ENCODE measurements at regions not wholly inside any gene's neighbourhood (a gene's known extent, or its start where the extent isn't known, plus 50 kb on each side); places are given as distances from the start of the nearest gene placed in this dataset.

GRCh38 chr5:125870256-125870655 is 553.0 kb upstream of the GRAMD2B start:
- ATAC-seq (no peak), DNase-seq (no peak)
- TF ChIP-seq CTCF (IDR thresholded peaks at IDR 0.05), result no peak
- H3K4me3 ChIP-seq, result no peak overlapping the region
- H3K36me3 ChIP-seq (ENCODE audit: low read depth), result no peaks in the 10 kb centered on the region
- no peaks in the 10 kb centered on the region for H3K4me1 ChIP-seq (ENCODE audit: low read depth)
- H3K9me3 ChIP-seq, result no peaks in the 10 kb centered on the region
- intact Hi-C loops (cut with DNase I, micrococcal nuclease), result no loop called here

- TF ChIP-seq CTCF (IDR thresholded peaks at IDR 0.05), result no peak
- Histone ChIP-seq H3K36me3 (ENCODE audit: low read depth) (no peaks in the 10 kb centered on the region), H3K4me3 (no peak overlapping the region), H3K4me1 (ENCODE audit: low read depth) (no peaks in the 10 kb centered on the region), H3K9me3 (no peaks in the 10 kb centered on the region)
- DNase-seq (no peak), ATAC-seq (peak; percentile 52)
- intact Hi-C loops (cut with DNase I, micrococcal nuclease), result no loop called here
These were observed 549.2 kb upstream of the GRAMD2B start for GRCh38 chr5:125874057-125874456.

GRCh38 chr5:125874717-125875116 is 548.5 kb upstream of the GRAMD2B start:
- DNase-seq, result peak in 1 of 3 donors; percentile 3
- intact Hi-C loops (cut with DNase I, micrococcal nuclease), result no loop called here
- no peak for TF ChIP-seq CTCF (IDR thresholded peaks at IDR 0.05)
- Histone ChIP-seq H3K4me3 (no peak overlapping the region), H3K4me1 (ENCODE audit: low read depth) (no peaks in the 10 kb centered on the region), H3K9me3 (no peaks in the 10 kb centered on the region), H3K36me3 (ENCODE audit: low read depth) (no peaks in the 10 kb centered on the region)
- peak; percentile 37 for ATAC-seq

- H3K36me3 ChIP-seq (ENCODE audit: low read depth), result no peaks in the 10 kb centered on the region
- H3K4me1 ChIP-seq (ENCODE audit: low read depth), result no peaks in the 10 kb centered on the region
- no peak overlapping the region for H3K4me3 ChIP-seq
- H3K9me3 ChIP-seq, result no peaks in the 10 kb centered on the region
- intact Hi-C loops (cut with DNase I, micrococcal nuclease), result no loop called here
- no peak for ATAC-seq
- TF ChIP-seq CTCF (IDR thresholded peaks at IDR 0.05), result no peak
- no peak for DNase-seq
These were observed 546.0 kb upstream of the GRAMD2B start for GRCh38 chr5:125877248-125877647.

GRCh38 chr5:125882061-125882460 is 541.1 kb upstream of the GRAMD2B start:
- H3K9me3 ChIP-seq, result no peaks in the 10 kb centered on the region
- no peak for TF ChIP-seq CTCF (IDR thresholded peaks at IDR 0.05)
- H3K36me3 ChIP-seq (ENCODE audit: low read depth), result no peaks in the 10 kb centered on the region
- ATAC-seq (no peak), DNase-seq (no peak)
- no peaks in the 10 kb centered on the region for H3K4me1 ChIP-seq (ENCODE audit: low read depth)
- no peak overlapping the region for H3K4me3 ChIP-seq
- intact Hi-C loops (cut with DNase I, micrococcal nuclease), result no loop called here

- no peak overlapping the region for H3K4me3 ChIP-seq
- ATAC-seq (no peak), DNase-seq (no peak)
- no peak for TF ChIP-seq CTCF (IDR thresholded peaks at IDR 0.05)
- no peaks in the 10 kb centered on the region for H3K4me1 ChIP-seq (ENCODE audit: low read depth)
- H3K36me3 ChIP-seq (ENCODE audit: low read depth), result no peaks in the 10 kb centered on the region
- intact Hi-C loops (cut with DNase I, micrococcal nuclease), result no loop called here
- H3K9me3 ChIP-seq, result no peaks in the 10 kb centered on the region
These were observed 540.0 kb upstream of the GRAMD2B start for GRCh38 chr5:125883223-125883622.

All from mucosa of descending colon (tissue), 3 donors.